GM12873 (cell line): ENCODE measurements at regions not wholly inside any gene's neighbourhood (a gene's known extent, or its start where the extent isn't known, plus 50 kb on each side); places are given as distances from the start of the nearest gene placed in this dataset.

Source experiments
- CTCF ChIP-seq: IDR thresholded peaks from 2 replicates; pipeline ENCODE4 v1.5.1; 2012; ENCODE audit warnings: low read depth, mild to moderate bottlenecking, moderate library complexity, low read length, control low read depth; ENCODE audit not compliant: insufficient read depth; ENCODE audit errors: missing control alignments

GRCh38 chr5:168055961-168056360 lies 235.5 kb upstream of the WWC1 start:
- no peak for TF ChIP-seq CTCF

GRCh38 chr5:168056499-168057182 lies 234.8 kb upstream of the WWC1 start:
- TF ChIP-seq CTCF = no peak

GRCh38 chr5:168057905-168058304 lies 233.5 kb upstream of the WWC1 start:
- no peak for TF ChIP-seq CTCF

GRCh38 chr5:168059131-168059530 lies 232.3 kb upstream of the WWC1 start:
- TF ChIP-seq CTCF = no peak

GRCh38 chr5:168062239-168062638 lies 229.2 kb upstream of the WWC1 start:
- no peak for TF ChIP-seq CTCF

GRCh38 chr5:168064457-168064856 lies 227.0 kb upstream of the WWC1 start:
- no peak for TF ChIP-seq CTCF

GRCh38 chr5:168064933-168065622 lies 226.4 kb upstream of the WWC1 start:
- no peak for TF ChIP-seq CTCF
